Spinal cord (tissue), 9 donors: ENCODE measurements at regions not wholly inside any gene's neighbourhood (a gene's known extent, or its start where the extent isn't known, plus 50 kb on each side); places are given as distances from the start of the nearest gene placed in this dataset.

ENCODE experiments used
- DNase-seq, 6 donors: peaks; one replicate each; pipeline versions ENCODE4 v3.0.0 to v3.0.0-alpha.2; 2013 to 2015; ENCODE audit warnings: low spot score in 6 of 6, low read depth in 4 of 6
- H3K27ac ChIP-seq: one replicate; pipeline ENCODE4 v1.5.1; 2013; ENCODE audit warnings: low read depth, low read length, control low read depth
- H3K27me3 ChIP-seq: one replicate; pipeline ENCODE4 v1.6.1; 2013; ENCODE audit warnings: low read length; ENCODE audit not compliant: control insufficient read depth, insufficient read depth
- H3K36me3 ChIP-seq: one replicate; pipeline ENCODE4 v1.6.1; 2013; ENCODE audit warnings: low read length; ENCODE audit not compliant: control insufficient read depth, insufficient read depth
- H3K4me1 ChIP-seq: one replicate; pipeline ENCODE4 v1.6.1; 2013; ENCODE audit warnings: low read length; ENCODE audit not compliant: control insufficient read depth, insufficient read depth
- H3K4me3 ChIP-seq: one replicate; pipeline ENCODE4 v1.5.1; 2013; ENCODE audit warnings: low read depth, low read length, control low read depth
- H3K9me3 ChIP-seq: one replicate; pipeline ENCODE4 v1.6.1; 2013; ENCODE audit warnings: low read length; ENCODE audit not compliant: control insufficient read depth, insufficient read depth
- WGBS: methylation state at CpG from one replicate; pipeline ENCODE4 v1.1.5; 2013; ENCODE audit warnings: missing lambda C conversion rate; ENCODE audit not compliant: insufficient coverage; 5-methylcytosine and 5-hydroxymethylcytosine counted together
- donor health status: healthy.

- no peaks in the 10 kb centered on the region for H3K36me3 ChIP-seq
- no peaks in the 10 kb centered on the region for H3K27me3 ChIP-seq
- no peak overlapping the region for H3K27ac ChIP-seq
- H3K4me1 ChIP-seq: no peaks in the 10 kb centered on the region
- DNase-seq: no peak
- no peaks in the 10 kb centered on the region for H3K9me3 ChIP-seq
- WGBS: 100% methylated on average over 1 of the region's 8 CpGs
- no peak overlapping the region for H3K4me3 ChIP-seq
Measured at GRCh38 chr4:175376287-175376977, 435.6 kb downstream of the GPM6A start.

GRCh38 chr4:175377203-175377602 lies 434.9 kb downstream of the GPM6A start:
- Histone ChIP-seq H3K4me3 (no peak overlapping the region), H3K27ac (no peak overlapping the region), H3K9me3 (no peaks in the 10 kb centered on the region), H3K27me3 (no peaks in the 10 kb centered on the region), H3K4me1 (no peaks in the 10 kb centered on the region), H3K36me3 (no peaks in the 10 kb centered on the region)
- no peak for DNase-seq
- 100% methylated on average over 1 of the region's 2 CpGs for WGBS

- H3K4me3 ChIP-seq: no peak overlapping the region
- 57% methylated on average over 2 of the region's 4 CpGs for WGBS
- no peak overlapping the region for H3K27ac ChIP-seq
- H3K9me3 ChIP-seq: no peaks in the 10 kb centered on the region
- DNase-seq: no peak
- H3K27me3 ChIP-seq: no peaks in the 10 kb centered on the region
- H3K4me1 ChIP-seq: no peaks in the 10 kb centered on the region
- H3K36me3 ChIP-seq: no peaks in the 10 kb centered on the region
Measured at GRCh38 chr4:175378372-175378771, 433.7 kb downstream of the GPM6A start.

DNA sequence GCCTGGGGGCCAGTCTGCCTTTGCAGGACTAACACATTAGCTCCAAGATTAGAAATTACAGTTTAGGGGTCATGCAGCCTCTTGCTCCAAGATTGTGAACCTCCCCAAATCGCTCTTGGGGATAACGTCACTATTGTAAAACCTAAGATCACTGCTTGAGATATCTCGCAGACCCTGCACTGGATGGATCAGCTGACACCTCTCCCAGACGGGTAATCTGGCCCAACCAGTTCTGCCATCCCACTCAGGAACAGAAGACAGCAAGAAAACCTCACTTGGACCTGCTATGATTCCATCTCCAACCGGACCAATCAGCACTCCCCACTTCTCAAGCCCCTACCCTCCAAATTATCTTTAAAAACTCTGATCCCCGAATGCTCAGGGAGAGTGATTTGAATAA lies 431.2 kb downstream of the GPM6A start:
- Histone ChIP-seq H3K36me3 (no peaks in the 10 kb centered on the region), H3K9me3 (no peaks in the 10 kb centered on the region), H3K27ac (no peak overlapping the region), H3K4me1 (no peaks in the 10 kb centered on the region), H3K27me3 (no peaks in the 10 kb centered on the region), H3K4me3 (no peak overlapping the region)
- no peak for DNase-seq
- WGBS: 92% methylated on average over 5 of the region's 6 CpGs

- WGBS: 100% methylated on average over 1 of the region's 1 CpG
- no peak for DNase-seq
- Histone ChIP-seq H3K27ac (no peak overlapping the region), H3K4me3 (no peak overlapping the region), H3K36me3 (no peaks in the 10 kb centered on the region), H3K27me3 (no peaks in the 10 kb centered on the region), H3K9me3 (no peaks in the 10 kb centered on the region), H3K4me1 (no peaks in the 10 kb centered on the region)
Measured at GRCh38 chr4:175385797-175386196, 426.3 kb downstream of the GPM6A start.

DNA sequence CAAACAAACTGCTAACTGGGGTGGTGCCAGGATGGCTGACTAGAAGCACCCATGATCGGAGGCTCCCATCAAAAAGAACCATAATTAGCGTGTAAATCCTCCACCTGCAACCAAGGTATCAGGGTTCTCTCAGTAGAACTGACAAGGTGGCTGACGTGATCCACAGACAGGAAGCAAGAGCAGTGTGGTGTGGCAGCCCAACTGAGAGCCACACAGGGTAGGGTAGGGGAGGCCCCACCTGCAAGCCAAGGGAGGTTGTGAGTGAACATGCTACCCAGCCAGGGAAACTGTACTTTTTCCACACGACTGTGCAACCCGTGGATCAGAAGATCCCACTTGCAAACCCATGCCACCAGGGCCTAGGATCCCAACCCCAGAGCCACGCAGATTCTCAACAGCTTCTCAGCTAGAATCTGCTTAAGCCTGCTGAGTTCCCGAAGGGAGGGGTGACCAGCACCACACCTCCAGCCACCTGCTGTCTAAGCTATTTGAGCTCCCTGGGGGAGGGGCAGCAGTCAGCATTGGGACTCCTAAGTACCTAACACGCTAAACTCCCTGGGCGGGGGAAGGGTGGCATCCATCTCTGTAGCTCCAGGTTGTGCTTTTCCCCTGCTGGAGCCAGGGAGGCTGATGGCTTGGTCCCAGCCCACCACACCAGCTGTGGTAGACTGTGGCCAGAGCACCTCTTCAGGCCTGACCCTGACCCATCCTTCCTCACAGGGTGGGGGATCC lies 425.1 kb downstream of the GPM6A start:
- Histone ChIP-seq H3K36me3 (no peaks in the 10 kb centered on the region), H3K27me3 (no peaks in the 10 kb centered on the region), H3K9me3 (no peaks in the 10 kb centered on the region), H3K4me3 (no peak overlapping the region), H3K4me1 (no peaks in the 10 kb centered on the region), H3K27ac (no peak overlapping the region)
- no peak for DNase-seq
- 93% methylated on average over 9 of the region's 9 CpGs for WGBS

DNA sequence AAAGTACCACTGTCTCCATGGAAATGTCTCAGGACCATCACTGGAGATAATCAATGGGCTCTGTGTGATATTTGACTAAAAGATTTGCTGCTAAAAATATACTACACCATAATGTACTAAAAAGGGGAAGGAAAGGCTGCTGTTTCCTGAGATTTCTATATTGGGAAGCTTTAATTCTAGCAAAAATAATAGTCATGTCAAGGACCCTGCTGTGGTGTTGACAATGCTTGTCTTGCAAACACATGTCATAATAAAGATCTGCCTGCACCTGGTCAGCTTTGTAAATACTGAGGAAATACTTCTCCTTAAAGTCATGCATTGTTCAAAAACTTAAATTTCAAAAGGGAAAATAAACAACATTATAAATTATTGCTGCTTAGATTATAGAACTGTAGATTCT lies 417.9 kb downstream of the GPM6A start:
- Histone ChIP-seq H3K27ac (no peak overlapping the region), H3K36me3 (no peaks in the 10 kb centered on the region), H3K4me1 (no peaks in the 10 kb centered on the region), H3K9me3 (no peaks in the 10 kb centered on the region), H3K4me3 (no peak overlapping the region), H3K27me3 (no peaks in the 10 kb centered on the region)
- DNase-seq: no peak

GRCh38 chr4:175405961-175406360 lies 406.1 kb downstream of the GPM6A start:
- H3K9me3 ChIP-seq: no peaks in the 10 kb centered on the region
- H3K4me3 ChIP-seq: no peak overlapping the region
- H3K4me1 ChIP-seq: no peaks in the 10 kb centered on the region
- no peaks in the 10 kb centered on the region for H3K27me3 ChIP-seq
- no peaks in the 10 kb centered on the region for H3K36me3 ChIP-seq
- WGBS: no CpG with 5 or more reads among the region's 2 CpGs
- no peak for DNase-seq
- no peak overlapping the region for H3K27ac ChIP-seq

GRCh38 chr4:175407926-175408325 lies 404.1 kb downstream of the GPM6A start:
- DNase-seq: no peak
- no CpG with 5 or more reads among the region's 2 CpGs for WGBS
- Histone ChIP-seq H3K4me3 (no peak overlapping the region), H3K27ac (no peak overlapping the region), H3K36me3 (no peaks in the 10 kb centered on the region), H3K27me3 (no peaks in the 10 kb centered on the region), H3K9me3 (no peaks in the 10 kb centered on the region), H3K4me1 (no peaks in the 10 kb centered on the region)

GRCh38 chr4:175411251-175411650 lies 400.8 kb downstream of the GPM6A start:
- H3K4me3 ChIP-seq: no peak overlapping the region
- DNase-seq: no peak
- H3K4me1 ChIP-seq: no peaks in the 10 kb centered on the region
- peaks cover 5% of the 10 kb centered on the region for H3K9me3 ChIP-seq
- no peaks in the 10 kb centered on the region for H3K27me3 ChIP-seq
- H3K27ac ChIP-seq: no peak overlapping the region
- H3K36me3 ChIP-seq: no peaks in the 10 kb centered on the region
